ENCODE measurements at regions not wholly inside any gene's neighbourhood (a gene's known extent, or its start where the extent isn't known, plus 50 kb on each side); places are given as distances from the start of the nearest gene placed in this dataset.

DNA sequence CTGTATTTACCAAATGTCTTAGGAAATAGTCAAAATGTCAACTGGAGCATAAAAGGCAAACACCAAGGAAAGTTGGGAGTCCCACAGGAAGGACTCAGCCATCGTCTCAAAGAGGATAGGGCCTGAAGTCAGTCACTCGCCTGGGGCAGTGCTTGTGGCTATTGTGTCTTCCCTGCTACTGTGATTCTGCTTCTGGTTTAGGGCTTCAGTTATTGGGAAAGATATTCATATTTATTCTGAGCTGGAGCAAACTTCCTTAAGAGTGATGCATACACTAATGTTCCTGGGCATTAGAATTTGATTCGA lies 118.1 kb downstream of the EDEM1 start:
- H3K9me3 Mint-ChIP-seq, result no peaks in the 10 kb centered on the region
- peaks cover 4% of the 10 kb centered on the region for H3K4me1 Mint-ChIP-seq
- Histone ChIP-seq H4K20me1 (ENCODE audit: insufficient read depth, low read length) (no peaks in the 10 kb centered on the region), H3K79me2 (ENCODE audit: insufficient read depth, low read length) (no peaks in the 10 kb centered on the region), H3K36me3 (replicated peaks in 1 of 2; ENCODE audit: control insufficient read depth in 1 of 2, insufficient read depth in 2 of 2, low read length in 2 of 2) (no peaks in the 10 kb centered on the region), H3K4me3 (replicated peaks in 1 of 3; ENCODE audit: low read depth in 2 of 3, low read length in 3 of 3) (no peak overlapping the region), H3K9ac (ENCODE audit: insufficient read depth, low read length, poor library complexity, severe bottlenecking) (no peak overlapping the region), H3K27me3 (ENCODE audit: control insufficient read depth in 2 of 2, insufficient read depth in 2 of 2, low read length in 2 of 2) (no peaks in the 10 kb centered on the region), H3K4me2 (replicated peaks; ENCODE audit: extremely low read depth, low read length, poor library complexity, severe bottlenecking) (no peak overlapping the region), H2AFZ (ENCODE audit: insufficient read depth, low read depth, low read length, poor library complexity, severe bottlenecking) (no peak overlapping the region), H3K9me3 (replicated peaks in 1 of 2; ENCODE audit: control insufficient read depth in 1 of 2, insufficient read depth in 1 of 2, low read length in 2 of 2) (no peaks in the 10 kb centered on the region), H3K27ac (ENCODE audit: low read depth in 1 of 2, low read length in 2 of 2) (no peak overlapping the region), H3K4me1 (ENCODE audit: control insufficient read depth in 1 of 2, insufficient read depth in 2 of 2, low read length in 2 of 2) (no peaks in the 10 kb centered on the region)
- TF ChIP-seq CTCF (IDR thresholded peaks at IDR 0.05), result peak; percentile 39
- no peaks in the 10 kb centered on the region for H3K36me3 Mint-ChIP-seq
- no peak overlapping the region for H3K4me3 Mint-ChIP-seq
- DNase-seq, result no peak
- intact Hi-C loops (cut with micrococcal nuclease), result loop anchor here (10.0 kb wide), 2 partner anchors 429 to 1489 kb away; no protein-coding TSS in a partner anchor
- peaks cover 1 to 3% (median 2%) of the 10 kb centered on the region in 3 donors for H3K27me3 Mint-ChIP-seq (ENCODE audit: low read depth in 3 of 3)
- no peak overlapping the region for H3K27ac Mint-ChIP-seq
- 100% methylated on average over 1 of the region's 3 CpGs for WGBS (ENCODE audit: insufficient coverage)

DNA sequence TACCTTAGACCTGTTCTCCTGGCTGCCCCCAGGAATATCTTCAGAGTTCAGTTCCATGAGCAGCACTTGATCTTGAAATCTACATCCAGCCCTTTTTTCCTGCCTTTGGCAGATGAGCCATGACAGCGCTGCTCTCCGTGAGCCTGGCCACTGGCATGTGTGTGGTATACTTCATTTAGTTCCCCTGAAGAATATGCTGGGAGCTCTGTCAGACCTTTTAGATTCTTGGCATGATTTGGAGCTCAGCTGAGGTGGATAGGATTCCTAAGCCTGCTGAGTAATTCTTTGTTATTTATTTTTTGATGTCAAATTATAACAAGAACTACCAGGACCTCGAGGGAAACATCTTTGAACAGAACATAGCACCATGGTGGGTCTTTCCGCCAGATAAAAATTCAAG lies 121.7 kb downstream of the EDEM1 start:
- no peak overlapping the region for H3K4me3 Mint-ChIP-seq
- H4K20me1 ChIP-seq (ENCODE audit: insufficient read depth, low read length), result no peaks in the 10 kb centered on the region
- intact Hi-C loops (cut with micrococcal nuclease), result loop anchor here (10.0 kb wide), 2 partner anchors 426 to 1486 kb away; no protein-coding TSS in a partner anchor
- no peak overlapping the region for H2AFZ ChIP-seq (ENCODE audit: insufficient read depth, low read depth, low read length, poor library complexity, severe bottlenecking)
- no peak for TF ChIP-seq CTCF (IDR thresholded peaks at IDR 0.05)
- no peaks in the 10 kb centered on the region for H3K36me3 ChIP-seq (replicated peaks in 1 of 2; ENCODE audit: control insufficient read depth in 1 of 2, insufficient read depth in 2 of 2, low read length in 2 of 2)
- no peak for DNase-seq
- peaks cover 0 to 3% (median 0%) of the 10 kb centered on the region in 7 donors for H3K9me3 Mint-ChIP-seq
- H3K9me3 ChIP-seq (replicated peaks in 1 of 2; ENCODE audit: control insufficient read depth in 1 of 2, insufficient read depth in 1 of 2, low read length in 2 of 2), result no peaks in the 10 kb centered on the region
- no peak overlapping the region for H3K27ac Mint-ChIP-seq
- peaks cover 4% of the 10 kb centered on the region for H3K4me1 Mint-ChIP-seq
- no peaks in the 10 kb centered on the region for H3K36me3 Mint-ChIP-seq
- no peaks in the 10 kb centered on the region for H3K4me1 ChIP-seq (ENCODE audit: control insufficient read depth in 1 of 2, insufficient read depth in 2 of 2, low read length in 2 of 2)
- no peak overlapping the region for H3K9ac ChIP-seq (ENCODE audit: insufficient read depth, low read length, poor library complexity, severe bottlenecking)
- no peak overlapping the region for H3K4me3 ChIP-seq (replicated peaks in 1 of 3; ENCODE audit: low read depth in 2 of 3, low read length in 3 of 3)
- no peak overlapping the region for H3K4me2 ChIP-seq (replicated peaks; ENCODE audit: extremely low read depth, low read length, poor library complexity, severe bottlenecking)
- no peaks in the 10 kb centered on the region for H3K79me2 ChIP-seq (ENCODE audit: insufficient read depth, low read length)
- WGBS (ENCODE audit: insufficient coverage), result 100% methylated on average over 2 of the region's 4 CpGs
- H3K27ac ChIP-seq (ENCODE audit: low read depth in 1 of 2, low read length in 2 of 2), result no peak overlapping the region
- H3K27me3 ChIP-seq (ENCODE audit: control insufficient read depth in 2 of 2, insufficient read depth in 2 of 2, low read length in 2 of 2), result no peaks in the 10 kb centered on the region
- peaks cover 0 to 3% (median 0%) of the 10 kb centered on the region in 3 donors for H3K27me3 Mint-ChIP-seq (ENCODE audit: low read depth in 3 of 3)
